GM21381 (cell line): ENCODE measurements at regions not wholly inside any gene's neighbourhood (a gene's known extent, or its start where the extent isn't known, plus 50 kb on each side); places are given as distances from the start of the nearest gene placed in this dataset.

Source experiments
- ATAC-seq: cut with Tn5 transposase; IDR thresholded peaks from one replicate; pipeline ENCODE4 v1.9.1; 2021; ENCODE audit warnings: mild to moderate bottlenecking, moderate library complexity; ENCODE audit not compliant: unreplicated experiment

DNA sequence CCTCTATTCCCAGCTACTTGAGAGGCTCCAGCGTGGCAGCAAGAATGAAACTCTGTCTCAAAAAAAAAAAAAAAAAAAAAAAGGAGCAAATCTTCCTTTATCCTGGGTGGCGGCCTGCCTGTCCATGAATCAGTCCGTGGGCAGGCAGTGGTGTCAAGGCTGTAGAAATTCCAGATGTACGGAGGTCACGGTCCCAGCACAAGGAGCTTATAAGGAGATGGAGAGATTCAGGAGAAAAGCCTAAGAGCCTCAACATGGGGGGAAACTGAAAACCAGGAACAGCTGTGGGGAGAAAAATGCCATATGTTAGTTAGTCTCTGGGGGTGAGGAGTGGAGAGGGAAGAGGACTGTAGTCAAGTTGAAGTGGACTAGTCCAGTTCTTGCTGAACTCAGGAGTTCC lies 130.5 kb upstream of the CRY1 start:
- ATAC-seq = no peak

DNA sequence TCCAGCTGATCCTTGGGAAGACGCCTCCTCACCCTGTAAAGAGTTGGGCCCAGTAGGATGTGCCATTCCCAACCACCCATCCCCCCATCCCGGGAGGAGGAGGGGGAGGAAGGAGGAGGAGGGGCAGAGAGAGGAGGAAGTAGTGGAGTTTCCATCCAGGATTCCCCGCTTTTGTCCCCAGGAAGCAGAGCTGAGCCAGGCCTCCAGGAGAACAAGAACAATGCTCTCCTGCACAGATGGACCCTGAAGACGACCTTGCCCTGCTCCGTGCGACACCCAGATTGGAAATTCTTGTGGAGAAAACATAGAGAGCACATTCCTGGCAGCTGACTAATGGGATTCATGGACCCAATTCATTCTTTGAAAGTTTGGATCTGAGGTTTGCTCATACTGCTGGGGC lies 132.3 kb upstream of the CRY1 start:
- no peak for ATAC-seq

DNA sequence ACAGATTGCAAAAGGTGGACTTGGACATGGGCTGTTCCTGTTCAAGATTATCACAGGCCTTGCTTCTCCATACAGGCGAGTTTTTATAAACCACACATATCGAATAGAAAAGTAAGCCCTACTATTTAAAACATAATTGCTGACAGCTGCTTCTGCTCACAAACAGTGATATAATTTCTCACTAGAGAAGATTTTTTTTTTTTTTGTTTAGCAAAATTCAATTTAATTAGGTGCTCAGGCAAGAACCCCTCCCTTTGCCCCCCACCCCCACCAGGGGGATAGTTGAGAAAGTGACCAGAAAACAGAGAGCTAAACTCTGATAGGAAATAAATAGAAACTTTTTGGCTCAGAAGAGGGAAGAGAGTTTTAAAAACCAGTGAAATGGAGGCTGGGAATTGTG lies 132.8 kb upstream of the CRY1 start:
- no peak for ATAC-seq

DNA sequence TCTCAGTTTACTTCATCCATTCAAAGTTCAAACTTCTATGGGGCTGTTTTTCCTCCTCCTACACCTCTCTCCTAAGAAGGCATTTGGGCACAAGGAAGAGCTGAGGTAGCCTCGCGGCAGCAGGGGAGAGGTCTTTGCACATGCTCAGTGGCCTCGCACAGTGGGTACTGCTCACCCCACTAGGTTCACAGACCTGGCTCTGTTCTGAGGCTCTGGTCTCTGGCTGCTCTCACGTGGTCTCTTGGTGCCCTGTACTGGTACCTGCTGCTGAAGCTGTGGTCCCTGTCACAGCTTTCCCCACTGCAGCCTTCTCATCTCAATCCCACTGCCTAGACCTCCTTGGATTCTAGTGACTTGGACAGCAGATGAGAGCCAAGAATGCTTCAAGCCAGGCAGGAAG lies 134.7 kb upstream of the CRY1 start:
- ATAC-seq = no peak

DNA sequence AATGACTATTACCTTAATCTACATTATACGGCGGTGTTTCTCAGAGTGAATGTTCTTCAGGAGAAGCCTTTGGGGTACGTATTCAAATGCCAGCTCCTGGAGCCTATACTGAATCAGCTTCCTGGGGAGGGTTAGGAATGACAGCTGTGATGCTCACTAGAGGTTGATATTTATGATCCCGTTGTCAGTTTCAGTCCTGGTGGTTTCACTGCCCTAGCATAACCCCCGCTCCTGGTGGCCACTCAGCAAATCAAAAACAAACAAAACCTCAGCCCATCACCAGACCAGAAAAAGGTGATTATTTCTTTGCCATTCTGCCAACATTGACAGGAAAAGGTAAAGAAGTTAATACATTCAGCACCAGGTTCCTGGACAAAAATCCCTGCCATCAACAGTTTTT lies 136.5 kb upstream of the CRY1 start:
- ATAC-seq = no peak

DNA sequence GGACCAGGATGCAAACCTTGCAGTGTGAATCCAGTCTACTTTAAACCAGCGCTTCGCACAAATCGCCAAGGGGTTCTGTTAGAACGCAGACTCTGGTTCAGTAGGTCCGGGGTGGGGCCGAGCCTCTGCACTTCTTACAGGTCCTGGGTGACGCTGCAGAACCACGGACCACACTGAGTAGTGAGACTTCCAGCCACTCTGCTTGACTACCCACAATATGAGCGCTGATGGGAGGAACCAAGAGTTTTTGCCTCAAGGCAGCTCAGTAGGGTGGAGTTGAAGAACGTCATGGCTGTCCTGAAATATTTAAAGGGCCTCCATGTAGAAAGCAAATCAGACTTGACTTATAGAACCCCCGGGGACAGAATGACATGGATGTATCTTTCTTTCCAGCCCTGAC lies 138.0 kb upstream of the CRY1 start:
- no peak for ATAC-seq

DNA sequence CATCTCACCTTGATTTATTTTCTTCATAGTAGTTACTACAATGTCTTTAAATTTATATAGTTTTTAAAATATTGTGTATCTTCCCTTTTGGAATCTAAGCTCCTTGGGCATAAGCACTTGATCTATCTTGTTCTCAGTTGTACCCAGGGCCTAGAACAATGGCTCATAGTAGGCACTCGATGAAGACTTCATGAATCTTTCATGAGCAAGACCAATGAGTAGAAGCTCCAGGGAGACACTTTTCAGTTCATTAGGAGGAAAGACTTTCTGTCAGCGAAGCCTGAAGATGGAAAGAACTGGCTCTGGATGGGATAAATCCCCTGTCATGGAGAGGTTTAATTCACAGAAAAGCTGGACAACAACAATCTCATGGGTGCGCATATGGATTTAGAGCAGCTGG lies 140.2 kb upstream of the CRY1 start:
- ATAC-seq = no peak

DNA sequence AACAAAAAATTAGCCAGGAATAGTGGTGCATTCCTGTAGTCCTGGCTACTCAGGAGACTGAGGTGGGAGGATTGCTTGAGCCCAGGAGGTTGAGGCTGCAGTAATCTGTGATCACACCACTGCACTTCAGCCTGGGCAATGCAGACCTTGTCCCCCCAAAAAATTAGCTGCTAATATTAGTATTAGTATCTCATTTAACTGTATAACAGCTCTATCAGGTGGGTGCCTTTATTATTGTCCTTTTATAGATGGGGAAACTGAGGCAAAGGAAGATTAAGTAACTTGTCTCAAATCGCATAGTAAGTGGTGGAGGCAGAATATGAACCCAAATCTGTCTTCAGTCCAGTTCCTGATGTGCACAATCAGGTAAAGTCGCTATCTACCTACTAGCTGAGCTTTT lies 142.3 kb upstream of the CRY1 start:
- ATAC-seq = no peak

DNA sequence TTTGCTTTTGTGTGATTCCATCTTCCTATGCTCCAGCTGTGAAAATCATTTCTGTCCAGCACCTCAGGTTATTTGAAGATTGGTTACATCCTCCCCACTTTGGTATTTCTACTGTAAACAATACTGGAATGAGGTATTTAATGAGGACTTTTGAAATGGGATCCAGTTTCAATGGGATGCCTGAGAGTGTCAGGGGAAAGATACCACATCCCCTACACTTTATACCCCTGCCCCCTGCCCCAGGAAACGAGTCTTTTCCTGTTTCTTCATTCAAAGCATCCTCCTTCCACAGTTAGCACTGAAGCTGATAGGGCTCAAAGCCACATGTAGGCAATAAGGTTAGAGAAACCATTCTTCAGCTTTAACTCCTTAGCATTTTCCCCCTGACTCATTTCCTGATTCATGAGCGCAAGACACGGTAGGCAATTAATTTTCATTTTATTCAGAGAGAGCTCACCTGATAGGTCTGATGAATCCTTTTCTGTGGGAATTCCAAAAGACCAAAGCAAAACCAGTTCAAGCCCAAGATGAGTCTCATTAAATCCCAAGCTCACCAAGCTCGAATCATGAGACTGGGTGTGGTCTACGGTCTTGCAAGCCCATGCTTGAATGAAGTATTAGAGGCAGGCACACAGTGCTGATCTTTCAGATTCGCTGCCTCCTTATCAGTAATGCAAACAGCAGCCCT lies 143.6 kb upstream of the CRY1 start:
- no peak for ATAC-seq

DNA sequence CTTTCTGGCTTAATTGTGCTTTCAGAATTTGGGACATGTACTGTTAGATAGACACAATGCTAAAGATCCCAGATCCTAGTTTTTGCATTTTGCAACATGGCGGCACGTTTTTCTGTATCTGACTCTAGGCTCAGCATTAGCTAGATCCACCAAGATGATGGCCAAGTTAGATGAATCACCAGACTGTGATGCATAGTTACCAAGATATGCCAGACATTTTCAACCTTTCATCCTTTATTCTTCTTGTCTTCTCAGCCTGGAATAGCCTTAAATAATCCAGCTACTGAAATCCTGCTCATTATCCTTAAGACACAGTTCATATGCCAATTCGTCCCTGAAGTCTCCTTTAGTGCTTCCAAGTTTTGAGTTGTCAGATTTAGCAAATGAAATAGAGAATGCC lies 144.9 kb upstream of the CRY1 start:
- ATAC-seq = no peak

DNA sequence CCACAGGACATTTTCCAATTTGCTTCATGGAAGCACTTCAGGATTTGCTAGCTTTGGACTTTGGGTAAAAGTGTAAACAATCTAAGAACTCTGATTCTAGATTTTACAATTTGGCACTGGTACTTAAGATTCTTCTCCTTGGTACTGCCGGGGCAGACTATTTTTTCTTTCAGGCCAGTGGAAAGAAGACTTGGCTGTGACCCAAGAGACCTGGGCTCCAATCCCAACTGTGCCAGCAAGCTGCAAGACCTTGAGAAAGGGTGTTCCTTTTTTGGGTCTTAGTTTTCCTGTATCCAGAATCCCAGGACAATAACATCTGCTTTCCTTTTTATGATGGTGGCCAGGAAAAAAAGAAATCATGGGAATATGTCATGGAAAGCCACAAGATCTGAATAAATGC lies 148.1 kb upstream of the CRY1 start:
- ATAC-seq = no peak

DNA sequence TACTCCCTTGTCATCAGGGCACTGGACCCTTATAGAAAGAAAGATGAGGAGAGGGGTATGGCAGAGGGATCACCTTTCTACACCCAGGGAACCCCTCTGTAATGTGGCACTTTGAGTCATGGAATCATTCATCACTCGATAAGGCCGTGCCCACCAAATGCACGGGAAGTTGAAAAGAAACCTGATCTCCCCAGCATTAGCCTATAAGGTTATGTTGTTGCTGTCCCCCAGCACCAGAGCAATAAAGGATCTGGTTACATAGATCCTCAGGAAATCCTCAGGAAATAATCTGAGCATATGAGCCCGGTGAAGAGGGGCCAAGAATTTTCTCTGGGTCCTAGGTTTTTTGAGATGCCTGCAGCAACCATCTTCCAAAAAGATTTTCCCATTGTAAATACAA lies 148.8 kb upstream of the CRY1 start:
- ATAC-seq = no peak

DNA sequence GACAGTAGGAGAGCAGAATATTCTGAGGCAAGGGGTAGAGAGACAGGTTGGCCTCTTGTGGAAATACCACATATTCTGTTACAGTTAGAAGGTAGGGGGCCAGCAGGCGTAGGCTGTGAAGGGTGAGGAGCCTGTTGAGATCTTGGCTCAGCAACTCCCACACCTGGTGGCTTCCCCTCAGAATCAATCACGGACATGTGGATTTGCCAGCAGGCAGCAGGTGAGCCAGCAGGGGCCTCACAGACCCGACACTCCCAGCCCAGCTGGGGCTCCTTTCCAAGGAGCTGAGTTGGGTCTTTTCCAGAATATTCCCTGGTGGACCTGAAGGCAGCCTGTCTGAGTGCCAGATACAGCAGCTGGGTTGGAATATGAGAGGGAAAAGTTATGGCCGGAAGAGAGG lies 150.0 kb upstream of the CRY1 start:
- ATAC-seq = no peak

DNA sequence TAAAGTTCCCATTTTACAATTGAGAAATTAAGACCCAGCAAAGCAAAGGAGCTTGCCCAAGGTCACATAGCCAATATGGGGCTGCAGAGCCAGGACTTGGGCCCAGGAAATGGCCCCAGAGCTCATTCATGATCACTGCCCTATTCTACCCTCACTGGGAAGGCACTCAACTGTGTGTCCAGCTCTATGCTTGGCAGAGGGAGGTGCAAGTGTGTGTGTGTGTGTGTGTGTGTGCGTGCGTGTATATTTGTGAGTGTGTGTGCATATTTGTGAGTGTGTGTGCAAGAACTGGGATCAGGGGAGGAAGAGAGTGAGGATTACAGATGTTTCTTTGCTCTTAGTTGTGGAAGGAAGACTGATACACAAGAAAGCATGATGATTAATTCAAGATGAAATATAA lies 151.2 kb upstream of the CRY1 start:
- ATAC-seq = no peak

DNA sequence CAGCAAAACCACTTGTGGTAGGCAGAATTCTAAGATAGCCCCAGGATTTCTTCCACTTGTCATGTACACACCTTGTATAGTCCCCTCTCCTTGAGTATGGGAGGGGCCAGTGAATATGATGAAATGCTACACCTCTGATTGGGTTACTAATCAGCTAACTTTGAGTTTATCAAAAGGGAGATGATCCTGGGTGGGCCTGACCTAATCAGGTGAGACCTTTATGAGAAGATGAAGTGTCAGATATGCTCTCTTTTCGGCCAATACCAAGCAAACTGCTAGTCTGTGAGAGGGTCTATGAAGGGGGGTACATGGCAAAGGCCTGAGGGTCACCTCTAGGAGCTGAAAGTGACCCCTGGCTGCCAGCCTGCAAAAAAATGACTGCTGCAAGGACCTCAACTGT lies 154.3 kb upstream of the CRY1 start:
- ATAC-seq = no peak

DNA sequence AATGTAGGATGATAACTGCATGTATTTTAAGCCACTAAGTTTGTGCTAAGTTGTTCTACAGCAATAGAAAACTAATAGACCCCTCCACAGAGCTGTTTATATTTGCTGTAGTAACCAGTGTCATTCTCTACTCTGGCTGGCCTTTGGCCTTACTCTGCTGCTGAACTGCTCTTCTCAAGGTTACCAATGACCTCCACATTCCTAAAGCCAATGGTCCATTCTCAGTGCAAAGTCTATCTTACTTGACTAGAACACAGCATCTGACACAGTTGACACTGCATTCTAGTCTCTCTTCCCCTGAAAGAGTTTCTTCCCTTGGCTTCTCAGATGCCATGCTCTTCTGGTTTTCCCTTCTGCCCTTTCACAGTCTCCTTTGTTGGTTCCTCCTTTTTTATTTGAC lies 154.8 kb upstream of the CRY1 start:
- ATAC-seq = no peak

DNA sequence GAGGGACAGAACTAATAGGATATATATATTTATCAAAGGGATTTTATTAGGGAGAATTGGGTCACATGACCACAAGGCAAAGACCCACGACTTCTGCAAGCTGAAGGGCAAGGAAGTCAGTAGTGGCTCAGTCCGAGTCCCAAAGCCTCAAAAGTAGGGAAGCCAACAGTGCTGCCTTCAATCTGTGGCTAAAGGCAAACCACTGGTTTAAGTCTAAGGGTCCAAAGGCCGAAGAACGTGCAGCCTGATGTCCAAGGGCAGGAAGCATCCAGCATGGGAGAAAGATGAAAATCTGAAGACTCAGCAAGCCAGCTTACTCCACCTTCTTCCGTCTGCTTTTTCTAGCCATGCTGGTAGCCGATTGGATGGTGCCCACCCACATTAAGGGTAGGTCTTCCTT lies 157.9 kb upstream of the CRY1 start:
- no peak for ATAC-seq

DNA sequence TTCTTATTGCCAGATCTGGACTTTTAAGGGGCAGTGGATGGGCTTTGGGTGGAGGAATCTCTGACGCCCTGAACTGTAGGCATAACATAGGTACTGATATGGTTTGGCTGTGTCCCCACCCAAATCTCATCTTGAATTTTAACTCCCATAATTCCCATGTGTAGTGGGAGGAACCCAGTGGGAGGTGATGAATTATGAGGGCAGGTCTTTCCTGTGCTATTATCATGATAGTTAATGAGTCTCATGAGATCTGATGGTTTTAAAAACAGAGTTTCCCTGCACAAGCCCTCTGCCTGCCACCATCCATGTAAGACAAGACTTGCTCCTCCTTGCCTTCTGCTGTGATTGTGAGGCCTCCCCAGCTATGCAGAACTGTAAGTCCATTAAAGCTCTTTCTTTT lies 160.0 kb upstream of the CRY1 start:
- ATAC-seq = no peak

DNA sequence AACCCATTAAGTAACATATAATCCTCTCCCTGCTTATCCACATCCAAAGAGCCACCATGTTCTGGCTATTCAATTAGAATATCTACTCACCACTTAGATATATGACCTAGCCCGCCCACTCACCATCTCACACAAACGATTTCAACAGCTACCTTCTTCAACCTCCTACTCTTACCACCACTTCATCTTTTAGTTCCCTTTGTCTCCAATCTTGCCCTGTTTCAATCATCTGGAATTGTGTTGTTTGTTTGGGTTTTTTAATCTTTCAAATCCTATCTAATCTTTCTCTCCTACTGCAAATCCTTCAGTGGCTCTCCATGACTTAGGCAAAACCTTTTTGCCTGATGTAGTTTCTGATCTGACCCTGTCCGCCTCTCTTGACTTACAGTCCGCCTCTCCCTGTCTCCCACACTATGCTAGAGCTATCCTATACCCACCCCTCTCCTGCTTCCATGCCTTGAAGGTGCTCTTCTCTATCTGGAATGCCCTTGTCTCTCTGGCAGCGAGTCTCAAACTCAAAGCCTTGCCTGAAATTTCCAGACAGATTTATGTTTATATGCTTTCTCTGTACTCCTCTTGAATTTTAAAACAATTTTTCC lies 161.0 kb upstream of the CRY1 start:
- no peak for ATAC-seq

DNA sequence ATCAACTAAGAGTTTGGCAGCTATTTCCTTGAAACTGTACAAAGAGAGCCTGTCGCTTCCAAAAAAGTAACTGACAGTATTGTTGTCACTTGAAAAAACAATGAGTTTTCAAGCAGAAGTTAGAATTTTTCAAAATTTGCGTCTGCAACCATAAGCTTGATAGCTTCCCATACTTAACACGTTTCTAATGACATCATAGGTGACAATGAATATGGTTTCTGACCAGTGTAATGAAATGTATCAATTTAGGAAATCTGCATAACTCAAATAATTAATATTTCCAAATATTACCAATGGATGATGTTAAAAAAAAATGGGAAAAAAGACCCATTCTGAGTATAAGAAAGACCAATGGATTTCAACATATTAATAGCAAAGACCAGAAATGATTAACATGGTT lies 165.4 kb upstream of the CRY1 start:
- no peak for ATAC-seq

DNA sequence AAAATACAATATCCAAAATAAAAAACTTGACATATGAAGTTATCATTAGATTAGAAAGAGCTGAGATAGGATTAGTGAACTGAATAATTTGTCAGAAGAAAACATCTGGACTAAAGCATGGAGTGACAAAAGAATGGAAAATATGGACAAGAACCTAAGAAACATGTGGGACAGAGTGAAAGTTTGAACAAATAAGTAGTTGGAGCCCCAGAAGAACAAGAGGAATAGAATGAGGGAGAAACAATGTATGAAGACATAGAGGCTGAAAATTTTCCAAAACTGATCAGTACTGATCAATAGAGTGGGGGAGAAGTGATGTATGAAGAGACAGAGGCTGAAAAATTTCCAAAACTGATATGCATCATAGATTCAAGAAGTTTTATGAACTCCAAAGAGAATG lies 170.6 kb upstream of the CRY1 start:
- ATAC-seq = no peak

DNA sequence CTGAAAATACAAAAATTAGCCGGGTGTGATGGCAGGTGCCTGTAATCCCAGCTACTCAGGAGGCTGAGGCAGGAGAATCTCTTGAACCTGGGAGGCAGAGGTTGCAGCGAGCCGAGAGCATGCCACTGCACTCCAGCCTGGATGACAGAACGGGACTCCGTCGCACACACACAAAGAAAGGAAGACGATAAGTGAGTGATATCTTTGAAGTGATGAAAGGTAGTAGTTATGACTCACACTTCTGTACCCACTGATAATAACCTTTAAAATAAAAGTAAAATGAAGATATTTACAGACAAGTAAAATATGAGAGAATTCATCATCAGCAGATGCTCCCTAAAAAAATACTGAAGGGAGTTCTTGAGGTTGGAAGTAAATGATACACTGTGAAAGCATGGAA lies 171.3 kb upstream of the CRY1 start:
- ATAC-seq = no peak

DNA sequence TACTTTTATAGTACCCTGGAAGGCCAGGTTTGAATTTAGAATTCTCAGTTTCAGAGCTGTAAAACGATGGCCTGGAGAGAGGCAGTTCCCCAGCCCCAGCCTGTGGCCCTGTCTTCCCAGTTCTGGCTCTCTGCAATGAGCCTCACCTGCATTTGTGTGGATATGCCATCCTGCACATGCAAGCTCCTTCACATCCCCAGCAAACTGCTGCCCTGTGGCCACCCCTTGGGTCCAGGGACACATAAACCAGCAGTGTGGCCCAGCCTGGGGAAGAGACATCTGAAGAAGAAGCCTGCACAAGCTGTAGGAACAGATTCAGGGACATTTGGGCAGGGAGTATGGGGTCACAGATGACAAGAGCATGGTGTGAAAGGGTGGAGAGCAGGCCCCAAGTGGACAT lies 174.3 kb upstream of the CRY1 start:
- ATAC-seq = no peak
